Calu3 (cell line): ENCODE measurements at regions not wholly inside any gene's neighbourhood (a gene's known extent, or its start where the extent isn't known, plus 50 kb on each side); places are given as distances from the start of the nearest gene placed in this dataset.

Source experiments
- BruUV-seq: library from RNA; stranded (reverse); fragments of 400-500 nt; replicated peaks from 2 replicates; lab custom pipeline; 2021; lab: Mats Ljungman, UMichigan
- CTCF ChIA-PET: fragments of 300-600 bp; sonication (Branson Sonifier 250); formaldehyde crosslinking; loops from one replicate; lab custom pipeline; 2022; ENCODE audit warnings: antibody characterized with exemption; lab: Charles Lee
- DNase-seq: peaks from one replicate; pipeline ENCODE4 v3.0.0; 2022
- H3K27ac Mint-ChIP-seq: one replicate; pipeline ENCODE4 v1.8.0; 2022; ENCODE audit warnings: mixed read lengths; ENCODE audit not compliant: unreplicated experiment
- H3K27me3 Mint-ChIP-seq: one replicate; pipeline ENCODE4 v1.8.0; 2022; ENCODE audit warnings: mixed read lengths; ENCODE audit not compliant: unreplicated experiment
- H3K36me3 Mint-ChIP-seq: one replicate; pipeline ENCODE4 v1.8.0; 2022; ENCODE audit warnings: mild to moderate bottlenecking, moderate library complexity, mixed read lengths; ENCODE audit not compliant: insufficient read depth, unreplicated experiment
- H3K4me1 Mint-ChIP-seq: one replicate; pipeline ENCODE4 v1.8.0; 2022; ENCODE audit warnings: mild to moderate bottlenecking, low read depth, mixed read lengths; ENCODE audit not compliant: unreplicated experiment
- H3K4me3 Mint-ChIP-seq: one replicate; pipeline ENCODE4 v1.8.0; 2022; ENCODE audit warnings: mild to moderate bottlenecking, low read depth, moderate library complexity, mixed read lengths; ENCODE audit not compliant: unreplicated experiment
- H3K9me3 Mint-ChIP-seq: one replicate; pipeline ENCODE4 v1.8.0; 2022; ENCODE audit warnings: low read depth, mixed read lengths; ENCODE audit not compliant: unreplicated experiment
- intact Hi-C: fragments of 100-400 bp; cut with micrococcal nuclease; formaldehyde crosslinking; loops from one replicate; pipeline ENCODE4 v1.10.0; 2022; ENCODE audit not compliant: unreplicated experiment
- TF ChIP-seq, protein P1 (sequence below): fragments of 200-600 bp; IDR thresholded peaks from one replicate; pipeline ENCODE4 v1.8.0; 2022; ENCODE audit warnings: antibody characterized with exemption; ENCODE audit not compliant: unreplicated experiment

DNA sequence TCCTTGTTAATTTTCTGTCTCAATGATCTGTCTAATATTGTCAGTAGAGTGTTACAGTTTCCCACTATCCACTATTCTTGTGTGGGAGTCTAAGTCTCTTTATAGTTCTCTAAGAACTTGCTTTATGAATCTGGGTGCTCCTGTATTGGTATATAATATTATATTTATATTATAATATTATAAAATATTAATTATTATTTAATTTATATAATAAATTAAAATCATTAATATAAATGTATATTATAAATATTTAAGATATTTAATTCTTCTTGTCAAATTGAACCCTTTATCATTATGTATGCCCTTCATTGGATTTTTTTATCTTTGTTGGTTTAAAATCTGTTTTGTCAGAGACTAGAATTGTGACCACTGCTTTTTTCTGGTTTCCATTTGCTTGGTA, 1950.2 kb upstream of the LRRTM1 start:
- Mint-ChIP-seq H3K9me3 (peaks cover 19% of the 10 kb centered on the region), H3K36me3 (no peaks in the 10 kb centered on the region), H3K4me1 (no peaks in the 10 kb centered on the region), H3K27ac (no peak overlapping the region), H3K27me3 (no peaks in the 10 kb centered on the region), H3K4me3 (no peak overlapping the region)
- intact Hi-C loops = no loop called here
- CTCF ChIA-PET = no interaction called here
- no TSS peak for BruUV-seq
- no peak for DNase-seq
- TF ChIP-seq, protein P1, sequence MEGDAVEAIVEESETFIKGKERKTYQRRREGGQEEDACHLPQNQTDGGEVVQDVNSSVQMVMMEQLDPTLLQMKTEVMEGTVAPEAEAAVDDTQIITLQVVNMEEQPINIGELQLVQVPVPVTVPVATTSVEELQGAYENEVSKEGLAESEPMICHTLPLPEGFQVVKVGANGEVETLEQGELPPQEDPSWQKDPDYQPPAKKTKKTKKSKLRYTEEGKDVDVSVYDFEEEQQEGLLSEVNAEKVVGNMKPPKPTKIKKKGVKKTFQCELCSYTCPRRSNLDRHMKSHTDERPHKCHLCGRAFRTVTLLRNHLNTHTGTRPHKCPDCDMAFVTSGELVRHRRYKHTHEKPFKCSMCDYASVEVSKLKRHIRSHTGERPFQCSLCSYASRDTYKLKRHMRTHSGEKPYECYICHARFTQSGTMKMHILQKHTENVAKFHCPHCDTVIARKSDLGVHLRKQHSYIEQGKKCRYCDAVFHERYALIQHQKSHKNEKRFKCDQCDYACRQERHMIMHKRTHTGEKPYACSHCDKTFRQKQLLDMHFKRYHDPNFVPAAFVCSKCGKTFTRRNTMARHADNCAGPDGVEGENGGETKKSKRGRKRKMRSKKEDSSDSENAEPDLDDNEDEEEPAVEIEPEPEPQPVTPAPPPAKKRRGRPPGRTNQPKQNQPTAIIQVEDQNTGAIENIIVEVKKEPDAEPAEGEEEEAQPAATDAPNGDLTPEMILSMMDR = no peak

DNA sequence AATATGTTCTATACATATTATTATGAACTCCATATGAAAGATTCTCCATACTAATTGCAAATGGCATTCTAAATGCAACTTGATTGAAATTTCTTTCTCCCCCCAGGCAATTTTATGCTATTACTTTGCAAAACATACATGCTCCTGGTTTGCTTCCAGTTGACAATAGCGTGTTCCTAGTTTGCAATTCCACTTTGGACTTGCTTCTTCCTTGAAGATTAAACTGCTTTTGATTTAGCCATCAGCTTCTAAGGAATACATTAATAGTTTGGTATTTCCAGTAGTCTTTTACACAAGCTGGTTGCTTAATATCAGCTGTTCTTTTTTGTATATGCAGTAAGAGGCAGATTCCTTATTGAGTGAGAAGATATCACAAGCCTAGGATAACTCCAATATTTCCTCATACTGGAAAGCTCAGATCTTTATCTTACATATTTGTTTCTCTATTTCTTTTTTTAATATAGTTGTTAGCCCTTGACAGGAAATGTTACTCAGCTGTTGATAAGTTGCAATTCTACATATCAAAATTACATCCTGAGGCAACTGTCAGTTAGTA, 1941.7 kb upstream of the LRRTM1 start:
- intact Hi-C loops = no loop called here
- no peak for DNase-seq
- H3K27me3 Mint-ChIP-seq = no peaks in the 10 kb centered on the region
- TF ChIP-seq, protein P1 = no peak
- CTCF ChIA-PET = no interaction called here
- peaks cover 18% of the 10 kb centered on the region for H3K9me3 Mint-ChIP-seq
- H3K4me3 Mint-ChIP-seq = no peak overlapping the region
- no peaks in the 10 kb centered on the region for H3K4me1 Mint-ChIP-seq
- no peaks in the 10 kb centered on the region for H3K36me3 Mint-ChIP-seq
- no TSS peak for BruUV-seq
- H3K27ac Mint-ChIP-seq = no peak overlapping the region

DNA sequence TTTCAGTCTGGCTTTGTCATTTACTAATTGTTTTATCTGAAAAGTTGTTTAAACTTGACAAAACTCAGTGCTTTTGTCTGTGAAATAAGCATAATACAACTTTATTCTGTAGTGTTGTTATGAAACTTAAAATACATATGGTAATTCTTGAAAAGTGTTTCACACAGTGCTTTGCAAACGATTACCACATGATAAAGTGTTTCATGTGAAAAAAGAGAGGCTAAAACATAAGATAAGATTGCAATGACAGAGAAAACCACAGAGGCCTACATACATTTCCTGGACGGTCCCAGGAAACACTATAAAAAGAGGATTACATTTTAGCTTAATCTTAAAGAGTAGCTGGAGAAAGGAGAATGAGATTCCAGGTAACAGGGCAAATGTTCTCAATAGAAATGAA, 1934.6 kb upstream of the LRRTM1 start:
- Mint-ChIP-seq H3K4me3 (no peak overlapping the region), H3K4me1 (no peaks in the 10 kb centered on the region), H3K27ac (no peak overlapping the region), H3K9me3 (peaks cover 9% of the 10 kb centered on the region), H3K36me3 (no peaks in the 10 kb centered on the region), H3K27me3 (no peaks in the 10 kb centered on the region)
- DNase-seq = no peak
- CTCF ChIA-PET = no interaction called here
- TF ChIP-seq, protein P1 = no peak
- BruUV-seq = no TSS peak
- intact Hi-C loops = no loop called here

DNA sequence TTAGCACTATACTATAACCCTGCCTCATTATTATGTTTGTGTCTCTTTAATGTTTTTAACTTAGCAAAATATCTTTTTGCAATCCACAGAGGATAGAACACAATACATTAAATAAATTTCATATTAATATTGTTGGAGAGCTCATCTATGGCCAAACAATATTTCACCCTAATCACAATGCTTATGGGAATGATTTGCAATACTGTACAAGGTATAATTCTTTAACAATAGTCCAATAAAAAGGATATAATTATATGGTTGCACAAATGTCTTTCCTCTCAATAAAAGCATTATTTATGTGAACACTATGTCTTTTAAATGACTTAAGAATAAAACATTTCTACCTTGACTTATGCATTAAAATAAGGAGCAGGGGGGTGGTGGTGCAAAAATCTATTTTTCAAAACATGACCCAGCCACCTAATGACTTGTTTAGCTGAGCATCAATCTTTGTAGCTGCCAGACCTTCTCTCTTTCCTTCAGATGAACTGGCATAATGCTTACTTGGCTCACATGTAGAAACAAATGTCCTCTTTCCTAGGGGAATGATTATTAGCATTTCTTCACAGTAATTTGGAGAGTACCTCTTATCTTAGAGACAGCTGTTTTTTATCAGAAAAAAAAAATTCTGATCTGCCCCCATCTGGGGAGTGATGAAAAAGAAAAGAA, 1933.6 kb upstream of the LRRTM1 start:
- no TSS peak for BruUV-seq
- H3K36me3 Mint-ChIP-seq = no peaks in the 10 kb centered on the region
- H3K27ac Mint-ChIP-seq = no peak overlapping the region
- H3K27me3 Mint-ChIP-seq = no peaks in the 10 kb centered on the region
- no peak overlapping the region for H3K4me3 Mint-ChIP-seq
- TF ChIP-seq, protein P1 = no peak
- intact Hi-C loops = no loop called here
- no peaks in the 10 kb centered on the region for H3K4me1 Mint-ChIP-seq
- CTCF ChIA-PET = no interaction called here
- DNase-seq = no peak
- H3K9me3 Mint-ChIP-seq = peaks cover 9% of the 10 kb centered on the region
